ENCODE measurements at regions not wholly inside any gene's neighbourhood (a gene's known extent, or its start where the extent isn't known, plus 50 kb on each side); places are given as distances from the start of the nearest gene placed in this dataset.
A peak's percentile ranks its signal among the peaks of the same experiment; 100 is the strongest.

DNA sequence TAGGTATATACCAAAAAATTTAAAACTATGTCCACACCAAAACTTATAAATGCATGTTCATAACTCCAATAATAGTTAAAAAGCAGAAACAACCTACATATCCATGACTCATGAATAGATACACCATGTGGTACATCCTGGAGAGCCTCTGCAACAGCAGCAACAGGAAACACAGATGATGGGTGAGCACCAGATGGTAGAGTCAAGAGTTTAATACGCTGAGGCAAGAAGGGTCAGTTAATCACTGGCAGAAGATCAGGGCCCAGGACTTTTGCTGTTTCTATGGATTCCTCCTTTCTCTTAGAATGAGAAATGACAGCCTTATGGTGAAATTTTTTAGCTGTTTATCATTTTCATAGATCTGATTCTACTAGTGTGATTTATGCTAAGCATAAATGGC is 351.8 kb upstream of the ADAMTSL1 start:
- peak; percentile 21 for DNase-seq (ENCODE audit: extremely low read depth, low read depth)

DNA sequence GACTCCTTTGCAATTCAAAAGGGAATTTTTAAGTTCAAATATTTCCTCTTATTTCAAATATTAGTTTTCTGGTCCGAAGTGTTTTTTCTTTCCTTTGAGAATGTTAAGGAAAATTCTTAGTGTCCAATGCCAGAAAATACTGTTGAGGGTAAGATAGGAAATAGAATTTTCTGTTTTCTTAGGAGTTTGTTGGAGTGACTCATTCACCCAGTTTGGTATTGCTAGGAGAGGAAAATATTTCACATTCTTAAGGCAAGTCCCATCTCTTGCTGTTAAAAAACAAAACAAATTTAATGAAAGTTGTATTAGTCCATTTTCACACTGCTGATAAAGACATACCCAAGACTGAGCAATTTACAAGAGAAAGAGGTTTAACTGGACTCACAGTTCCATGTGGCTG is 349.2 kb upstream of the ADAMTSL1 start:
- TF ChIP-seq, protein P1, sequence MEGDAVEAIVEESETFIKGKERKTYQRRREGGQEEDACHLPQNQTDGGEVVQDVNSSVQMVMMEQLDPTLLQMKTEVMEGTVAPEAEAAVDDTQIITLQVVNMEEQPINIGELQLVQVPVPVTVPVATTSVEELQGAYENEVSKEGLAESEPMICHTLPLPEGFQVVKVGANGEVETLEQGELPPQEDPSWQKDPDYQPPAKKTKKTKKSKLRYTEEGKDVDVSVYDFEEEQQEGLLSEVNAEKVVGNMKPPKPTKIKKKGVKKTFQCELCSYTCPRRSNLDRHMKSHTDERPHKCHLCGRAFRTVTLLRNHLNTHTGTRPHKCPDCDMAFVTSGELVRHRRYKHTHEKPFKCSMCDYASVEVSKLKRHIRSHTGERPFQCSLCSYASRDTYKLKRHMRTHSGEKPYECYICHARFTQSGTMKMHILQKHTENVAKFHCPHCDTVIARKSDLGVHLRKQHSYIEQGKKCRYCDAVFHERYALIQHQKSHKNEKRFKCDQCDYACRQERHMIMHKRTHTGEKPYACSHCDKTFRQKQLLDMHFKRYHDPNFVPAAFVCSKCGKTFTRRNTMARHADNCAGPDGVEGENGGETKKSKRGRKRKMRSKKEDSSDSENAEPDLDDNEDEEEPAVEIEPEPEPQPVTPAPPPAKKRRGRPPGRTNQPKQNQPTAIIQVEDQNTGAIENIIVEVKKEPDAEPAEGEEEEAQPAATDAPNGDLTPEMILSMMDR (IDR thresholded peaks at IDR 0.05; ENCODE audit: low read depth, low read length, missing control alignments) = no peak
- H3K4me3 ChIP-seq (replicated peaks; ENCODE audit: low read depth, low read length) = no peak overlapping the region
- DNase-seq (ENCODE audit: extremely low read depth, low read depth) = no peak

More for the DNA sequence above, 351.8 kb upstream of the ADAMTSL1 start:
- no peak overlapping the region for H3K4me3 ChIP-seq (replicated peaks; ENCODE audit: low read depth, low read length)
- TF ChIP-seq, protein P1 (IDR thresholded peaks at IDR 0.05; ENCODE audit: low read depth, low read length, missing control alignments) = no peak

DNA sequence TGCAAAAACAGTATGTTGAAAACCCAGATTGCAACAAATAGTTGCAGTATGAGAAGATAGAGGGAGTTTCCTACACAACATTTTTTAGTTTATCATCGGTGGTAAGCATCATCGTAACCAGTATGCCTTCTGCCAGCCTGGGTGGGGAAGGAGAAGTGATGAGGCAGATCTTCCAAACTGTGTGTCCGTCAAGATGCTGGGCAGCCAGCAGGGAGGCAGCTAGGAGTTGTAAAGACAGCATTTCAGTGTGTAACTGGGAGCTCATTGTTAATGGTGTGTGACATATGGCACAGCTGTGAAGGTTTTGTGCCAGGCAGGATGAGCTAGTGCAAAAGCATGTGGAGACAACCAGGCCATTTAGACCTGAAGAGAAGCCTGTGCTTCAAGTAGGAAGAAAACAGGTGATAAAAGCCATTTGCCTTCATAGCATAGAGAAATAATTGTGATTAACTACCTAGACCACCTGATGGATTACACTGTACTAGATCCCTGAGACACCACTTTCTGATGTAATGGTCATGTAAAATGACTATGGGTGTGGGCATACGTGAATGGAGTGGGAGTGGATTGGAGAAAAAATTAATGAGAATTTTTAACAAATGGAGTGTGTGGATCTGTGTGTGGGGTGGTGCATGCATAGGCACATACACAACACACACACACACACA is 347.0 kb upstream of the ADAMTSL1 start:
- no peak overlapping the region for H3K4me3 ChIP-seq (replicated peaks; ENCODE audit: low read depth, low read length)
- TF ChIP-seq, protein P1 (IDR thresholded peaks at IDR 0.05; ENCODE audit: low read depth, low read length, missing control alignments) = no peak
- DNase-seq (ENCODE audit: extremely low read depth, low read depth) = no peak

DNA sequence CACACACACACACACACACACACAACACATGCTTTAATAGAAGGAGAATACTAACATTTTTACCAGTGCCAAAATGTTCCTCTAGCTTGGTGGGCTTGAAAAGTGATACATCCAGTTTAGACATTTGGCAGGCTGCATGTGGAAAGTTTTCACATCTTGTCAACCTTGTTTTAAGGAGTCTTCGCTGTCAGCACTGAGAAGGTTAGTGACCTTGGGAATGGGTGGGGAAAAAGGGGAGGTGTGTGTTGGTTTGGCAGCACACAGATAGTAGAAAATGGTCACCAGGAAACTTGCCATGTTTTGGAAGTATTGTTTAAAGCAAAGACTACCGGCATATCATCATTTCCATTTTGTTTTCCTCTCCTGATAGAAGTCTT is 346.5 kb upstream of the ADAMTSL1 start:
- TF ChIP-seq, protein P1 (IDR thresholded peaks at IDR 0.05; ENCODE audit: low read depth, low read length, missing control alignments) = no peak

DNA sequence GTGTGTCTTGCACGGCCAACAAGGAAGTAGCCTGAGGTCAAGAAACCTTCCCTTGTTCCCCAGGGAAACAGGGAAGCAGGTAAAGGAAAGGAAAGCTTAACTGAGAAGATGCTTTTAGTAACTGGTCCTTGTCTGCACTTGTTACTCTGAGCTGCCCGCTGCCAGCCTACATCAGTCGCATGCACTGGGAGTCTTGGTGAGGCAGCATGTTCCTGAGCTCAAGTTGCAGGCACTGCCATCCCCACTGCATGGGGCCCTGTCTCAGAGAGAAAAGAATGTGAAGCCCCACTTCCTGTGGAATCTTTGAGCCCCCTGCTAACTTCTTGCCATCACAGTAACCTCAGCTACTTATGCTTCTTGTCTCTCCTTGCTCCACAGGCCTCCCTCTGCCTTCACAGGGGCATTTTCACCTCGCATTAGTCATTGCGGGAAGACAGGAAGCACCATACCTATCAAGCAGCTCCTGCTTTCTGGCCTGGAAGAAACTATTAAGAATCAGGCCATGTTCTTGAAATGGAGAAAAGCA is 344.1 kb upstream of the ADAMTSL1 start:
- TF ChIP-seq, protein P1 (IDR thresholded peaks at IDR 0.05; ENCODE audit: low read depth, low read length, missing control alignments) = no peak
- no peak for DNase-seq (ENCODE audit: extremely low read depth, low read depth)
- H3K4me3 ChIP-seq (replicated peaks; ENCODE audit: low read depth, low read length) = no peak overlapping the region

More for the DNA sequence above, 346.5 kb upstream of the ADAMTSL1 start:
- no peak overlapping the region for H3K4me3 ChIP-seq (replicated peaks; ENCODE audit: low read depth, low read length)
- no peak for DNase-seq (ENCODE audit: extremely low read depth, low read depth)

DNA sequence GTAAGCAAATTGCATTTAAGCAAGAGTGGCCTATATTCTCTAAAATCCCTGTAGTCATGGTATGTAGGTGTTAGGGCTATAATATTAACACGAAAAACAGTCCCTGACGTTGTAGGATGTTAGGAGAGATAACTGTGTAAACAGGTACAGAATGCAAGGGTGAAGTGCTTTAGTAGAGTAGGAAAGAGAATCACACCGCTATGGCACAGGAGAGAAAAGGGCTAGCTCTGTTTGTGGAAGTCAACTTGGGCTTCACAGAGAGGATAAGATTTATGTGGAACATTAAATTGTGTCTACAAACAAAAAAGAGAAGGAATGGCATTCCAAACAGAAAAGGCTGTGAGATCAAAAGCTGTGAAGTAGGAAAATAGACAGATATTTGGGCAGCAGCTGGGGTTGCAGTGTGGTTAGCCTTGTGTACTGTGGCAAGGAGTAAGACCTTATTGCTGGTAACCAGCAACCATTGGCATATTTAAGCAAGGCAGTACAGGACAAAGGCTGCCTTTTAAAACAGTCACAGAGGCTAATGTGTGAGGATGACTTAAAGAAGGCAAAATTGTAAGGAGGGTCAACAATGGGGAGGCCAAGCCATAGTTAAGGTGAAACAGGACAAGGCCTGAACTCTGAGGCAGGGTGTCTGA is 337.5 kb upstream of the ADAMTSL1 start:
- TF ChIP-seq, protein P1 (IDR thresholded peaks at IDR 0.05; ENCODE audit: low read depth, low read length, missing control alignments) = no peak
- DNase-seq (ENCODE audit: extremely low read depth, low read depth) = no peak
- no peak overlapping the region for H3K4me3 ChIP-seq (replicated peaks; ENCODE audit: low read depth, low read length)

Data from HFF-Myc (cell line).